ENCODE measurements at regions not wholly inside any gene's neighbourhood (a gene's known extent, or its start where the extent isn't known, plus 50 kb on each side); places are given as distances from the start of the nearest gene placed in this dataset.

DNA sequence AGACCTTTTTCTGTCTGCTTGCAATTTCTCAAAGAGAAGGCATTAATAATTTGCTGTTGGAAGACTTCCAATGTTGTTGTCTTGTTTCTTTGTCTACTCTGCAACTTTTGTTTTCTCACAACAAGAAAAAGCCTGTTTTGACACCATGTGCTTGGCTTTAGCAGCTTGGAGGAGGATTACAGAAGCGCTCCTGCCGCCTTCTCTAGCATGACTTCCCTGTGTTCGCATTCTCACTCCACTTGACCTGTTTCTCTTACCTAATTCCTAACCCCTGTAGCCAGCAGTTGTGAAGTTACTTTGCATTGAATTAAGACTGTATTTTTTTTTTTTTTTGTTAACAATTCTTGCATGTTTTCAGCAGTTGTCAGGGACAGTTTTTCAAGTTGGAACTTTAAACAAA lies 235.3 kb upstream of the GOLIM4 start:
- in situ Hi-C loops (cut with MboI; ENCODE audit: low pct_unique_long_range_greater_than_20kb, low sequenced_read_pairs): no loop called here
- DNase-seq: no peak

DNA sequence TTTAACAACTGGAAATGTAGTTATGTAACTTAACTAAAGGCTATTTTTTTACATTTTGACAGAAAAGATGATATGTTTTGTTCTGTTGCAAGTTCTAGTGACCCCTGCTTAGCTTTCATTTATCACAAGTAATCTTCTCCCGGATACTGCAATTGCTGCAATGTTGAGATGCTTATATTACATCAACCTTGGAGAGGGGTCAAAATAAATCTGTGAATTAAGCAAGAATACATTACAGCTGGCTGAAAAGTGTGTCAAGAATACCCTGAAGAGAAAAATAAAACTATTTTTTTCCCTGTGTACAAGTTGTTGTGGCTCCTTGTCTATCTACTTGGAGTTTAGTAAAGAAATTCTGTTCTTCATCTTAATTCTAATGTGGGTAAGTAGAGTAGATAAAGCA lies 232.1 kb upstream of the GOLIM4 start:
- DNase-seq: no peak
- in situ Hi-C loops (cut with MboI; ENCODE audit: low pct_unique_long_range_greater_than_20kb, low sequenced_read_pairs): no loop called here

DNA sequence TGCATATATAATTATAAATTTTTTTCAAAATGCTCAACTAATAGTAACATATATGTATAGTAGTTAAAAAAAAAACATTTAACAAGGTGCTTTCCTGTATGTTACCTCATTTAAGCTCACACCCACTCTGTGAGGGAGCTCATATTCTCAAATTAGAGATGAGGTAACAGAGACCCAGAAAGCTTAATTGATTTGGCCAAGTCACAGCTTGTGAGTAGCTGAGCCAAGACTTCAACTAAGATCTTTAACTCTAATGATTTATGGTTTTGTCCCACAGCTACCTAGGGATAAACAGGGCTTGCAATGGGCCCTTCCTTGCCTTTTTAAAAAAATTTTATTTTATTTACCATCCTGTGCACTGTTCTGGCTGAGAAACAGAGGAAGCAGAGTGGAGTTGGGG lies 230.0 kb upstream of the GOLIM4 start:
- DNase-seq: no peak
- in situ Hi-C loops (cut with MboI; ENCODE audit: low pct_unique_long_range_greater_than_20kb, low sequenced_read_pairs): no loop called here

DNA sequence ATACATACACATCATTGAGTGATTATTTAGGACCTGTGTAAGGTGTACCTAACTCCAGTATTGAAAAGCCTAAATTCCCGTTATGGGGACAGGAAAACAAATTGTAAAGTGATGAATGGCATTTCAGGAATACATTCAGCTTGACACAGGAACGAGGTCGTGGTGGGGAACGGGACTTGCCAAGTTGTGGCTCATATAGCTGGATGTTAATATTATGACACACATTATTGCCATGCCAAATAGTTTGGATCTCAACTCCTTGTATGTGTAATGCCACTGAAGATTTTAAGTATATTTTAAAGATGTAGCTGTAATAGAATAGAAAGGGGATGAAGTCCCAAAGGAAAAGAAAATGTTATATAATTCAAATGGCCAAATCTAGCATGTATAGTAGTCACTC lies 227.2 kb upstream of the GOLIM4 start:
- no peak for DNase-seq
- in situ Hi-C loops (cut with MboI; ENCODE audit: low pct_unique_long_range_greater_than_20kb, low sequenced_read_pairs): no loop called here

DNA sequence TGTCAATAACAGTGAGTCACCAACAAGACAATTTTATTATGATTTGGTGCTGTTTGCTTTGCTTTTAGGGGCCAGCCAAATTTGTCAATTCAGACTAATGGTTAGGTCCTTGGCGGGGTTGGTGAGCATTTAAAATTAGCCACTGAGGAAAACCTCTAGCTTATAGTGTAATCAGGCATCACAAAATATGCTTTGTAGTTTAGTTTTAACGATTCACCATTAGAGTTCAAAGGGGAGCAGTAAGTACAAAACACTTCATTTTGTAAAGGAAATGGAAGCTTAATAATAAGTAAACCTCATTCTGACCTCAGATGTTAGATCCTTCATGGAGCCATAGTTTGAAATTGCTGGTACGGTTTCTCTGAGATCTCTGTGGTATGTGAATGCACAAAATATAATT lies 218.4 kb upstream of the GOLIM4 start:
- no peak for DNase-seq
- in situ Hi-C loops (cut with MboI; ENCODE audit: low pct_unique_long_range_greater_than_20kb, low sequenced_read_pairs): no loop called here

DNA sequence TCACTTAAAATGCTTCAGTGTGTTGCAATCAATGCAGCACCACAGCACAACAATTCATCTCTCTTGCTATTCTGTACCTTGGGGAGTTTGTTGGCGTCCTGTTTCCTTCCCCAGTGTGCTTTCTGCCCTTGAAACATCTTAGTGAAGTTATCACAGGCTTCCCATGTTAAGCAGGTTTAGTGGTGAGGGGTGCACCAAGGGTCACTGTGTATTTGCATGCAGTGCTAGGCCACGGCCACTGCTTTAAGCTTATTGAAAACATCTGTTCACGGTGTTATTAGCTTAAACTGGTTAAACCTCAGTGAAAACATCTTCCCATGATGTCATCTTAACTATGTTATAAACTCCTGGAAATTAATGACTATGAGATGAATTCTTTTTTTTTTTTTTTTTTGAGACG lies 217.3 kb upstream of the GOLIM4 start:
- DNase-seq: no peak
- in situ Hi-C loops (cut with MboI; ENCODE audit: low pct_unique_long_range_greater_than_20kb, low sequenced_read_pairs): no loop called here

DNA sequence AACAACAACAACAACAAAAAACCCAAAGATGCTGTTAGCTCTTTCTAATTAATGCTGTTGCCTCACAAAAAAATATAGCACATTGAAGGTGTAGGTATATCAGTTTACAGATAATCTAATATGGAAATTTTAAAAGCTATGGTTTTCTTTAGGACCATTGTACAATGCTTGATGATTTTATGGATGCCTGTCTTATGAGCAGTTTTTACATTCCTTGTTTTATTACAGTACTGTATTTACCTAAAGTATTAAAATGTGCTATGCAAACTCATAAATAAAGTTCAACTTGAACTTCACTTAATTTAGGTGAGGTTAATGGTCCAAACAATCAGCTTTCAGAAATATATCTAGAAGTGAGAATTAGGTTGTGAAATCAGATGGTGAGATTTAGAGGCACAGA lies 212.2 kb upstream of the GOLIM4 start:
- in situ Hi-C loops (cut with MboI; ENCODE audit: low pct_unique_long_range_greater_than_20kb, low sequenced_read_pairs): no loop called here
- no peak for DNase-seq

DNA sequence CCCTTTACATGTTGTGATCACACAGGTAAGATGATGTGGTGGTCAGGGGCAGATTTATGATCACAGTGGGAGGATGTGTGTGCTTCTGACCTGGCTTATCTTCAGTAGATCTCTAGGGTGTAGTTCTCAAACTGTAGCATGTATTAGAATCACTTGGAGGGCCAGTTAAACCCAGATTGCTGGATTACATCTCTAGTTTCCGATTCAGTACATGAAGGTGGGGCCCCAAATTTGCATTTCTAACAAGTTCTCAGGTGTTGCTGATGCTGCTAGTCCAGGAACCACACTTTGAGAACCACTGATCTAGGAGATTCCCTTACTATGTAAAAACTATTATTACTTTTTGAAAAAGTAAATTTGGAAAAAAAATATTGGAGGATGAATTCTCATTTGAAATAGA lies 199.3 kb upstream of the GOLIM4 start:
- in situ Hi-C loops (cut with MboI; ENCODE audit: low pct_unique_long_range_greater_than_20kb, low sequenced_read_pairs): no loop called here
- DNase-seq: no peak

DNA sequence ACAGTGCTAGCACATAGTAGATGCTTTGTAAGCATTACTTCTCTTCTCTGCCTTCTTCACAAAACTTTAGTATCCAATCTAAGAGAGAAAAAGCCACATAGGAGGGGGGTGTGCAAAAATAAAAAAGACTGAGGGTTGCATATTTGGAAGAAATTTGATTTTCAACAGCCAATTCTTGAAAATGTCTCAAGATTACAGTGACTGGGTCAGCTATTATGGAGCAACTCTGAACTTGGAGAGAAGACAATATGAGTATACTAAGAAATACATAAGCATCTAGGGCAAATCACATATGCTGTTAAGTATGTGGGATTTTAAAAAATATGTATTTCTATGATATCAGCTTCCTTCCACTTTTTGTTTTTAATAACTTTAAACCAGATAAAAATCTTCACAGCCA lies 196.6 kb upstream of the GOLIM4 start:
- no peak for DNase-seq
- in situ Hi-C loops (cut with MboI; ENCODE audit: low pct_unique_long_range_greater_than_20kb, low sequenced_read_pairs): no loop called here

DNA sequence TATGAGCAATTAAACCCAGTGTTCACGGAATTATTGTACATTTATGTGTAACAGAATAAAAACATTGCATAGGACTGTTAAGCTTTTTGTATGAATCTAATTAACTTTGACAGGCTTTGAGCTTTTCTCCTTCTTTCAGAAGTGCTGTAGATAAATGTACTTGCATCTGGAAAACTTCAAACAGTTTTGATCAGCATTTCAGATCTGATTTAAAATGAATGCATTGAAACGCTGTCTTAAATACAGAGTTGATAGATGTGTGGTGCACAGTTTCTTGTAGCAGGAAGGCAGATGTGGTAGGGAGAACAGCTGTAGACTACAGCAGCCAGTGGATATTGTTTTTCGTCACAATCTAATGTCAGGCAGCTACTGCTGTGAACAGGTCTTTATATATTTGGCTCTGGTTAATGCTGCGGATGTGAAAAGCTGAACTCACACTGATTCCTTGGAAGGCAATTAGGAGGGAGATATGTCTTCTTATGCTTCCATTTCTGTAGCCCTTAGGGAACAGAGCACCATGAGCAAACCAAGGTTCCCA lies 193.8 kb upstream of the GOLIM4 start:
- no peak for DNase-seq
- in situ Hi-C loops (cut with MboI; ENCODE audit: low pct_unique_long_range_greater_than_20kb, low sequenced_read_pairs): no loop called here

DNA sequence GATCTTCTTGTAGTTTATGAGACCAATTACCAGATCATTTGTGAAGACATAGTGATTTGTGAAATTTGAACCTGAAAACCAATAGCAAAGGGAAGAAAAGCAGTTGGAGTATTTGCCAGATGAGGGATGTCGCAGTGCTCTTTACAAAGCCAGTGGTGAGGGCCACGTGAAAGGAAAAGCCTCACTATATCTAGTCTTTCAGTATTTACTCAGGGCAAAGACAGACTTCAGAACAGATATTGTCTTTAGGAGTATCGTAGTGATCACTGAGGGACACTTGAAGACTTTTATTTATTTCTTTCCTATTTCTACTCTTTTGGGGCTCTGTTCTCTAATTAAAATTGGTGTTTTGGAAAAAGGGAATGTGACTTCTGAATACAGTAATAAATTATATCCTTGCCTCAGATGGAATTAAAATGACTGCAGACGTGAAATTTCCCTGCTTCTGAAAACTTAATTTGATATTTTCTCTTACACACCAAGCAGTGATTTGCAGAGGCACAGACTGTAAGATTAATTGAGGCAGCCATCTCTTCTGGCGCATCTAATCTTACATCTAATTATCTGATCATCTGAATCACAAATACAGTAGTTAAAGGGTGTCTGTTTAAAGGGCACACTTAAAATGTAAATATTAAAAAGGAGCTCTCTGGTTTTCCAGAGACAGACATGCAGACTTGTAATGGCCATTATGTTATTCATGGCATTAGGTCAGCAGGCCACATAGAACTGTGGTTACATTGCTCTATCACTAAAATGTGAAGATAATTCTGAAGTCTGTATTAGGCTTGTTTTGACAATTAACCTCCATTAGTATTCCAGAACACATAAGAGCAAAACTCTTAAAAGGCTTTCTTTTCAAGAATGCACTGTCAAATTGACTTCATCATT lies 193.0 kb upstream of the GOLIM4 start:
- in situ Hi-C loops (cut with MboI; ENCODE audit: low pct_unique_long_range_greater_than_20kb, low sequenced_read_pairs): no loop called here
- no peak for DNase-seq

DNA sequence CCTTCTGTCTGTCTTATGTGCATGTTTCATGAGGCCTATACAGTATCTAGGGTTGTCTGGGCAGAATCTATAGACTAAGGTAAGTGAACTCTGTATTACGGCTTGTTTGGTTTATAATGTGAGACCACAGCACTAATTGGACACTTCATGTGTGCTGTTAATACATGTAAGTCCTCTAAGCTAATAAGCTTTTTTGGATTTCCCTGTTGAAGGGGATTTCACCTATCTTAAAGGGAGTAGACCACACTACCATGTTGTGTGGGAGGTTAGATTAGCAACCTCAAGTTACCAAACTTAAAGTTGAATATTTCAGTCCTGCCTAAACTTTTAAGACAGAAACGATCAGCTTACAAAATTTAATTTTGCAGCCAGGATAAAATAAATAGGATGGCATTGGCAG lies 189.8 kb upstream of the GOLIM4 start:
- no peak for DNase-seq
- in situ Hi-C loops (cut with MboI; ENCODE audit: low pct_unique_long_range_greater_than_20kb, low sequenced_read_pairs): no loop called here

DNA sequence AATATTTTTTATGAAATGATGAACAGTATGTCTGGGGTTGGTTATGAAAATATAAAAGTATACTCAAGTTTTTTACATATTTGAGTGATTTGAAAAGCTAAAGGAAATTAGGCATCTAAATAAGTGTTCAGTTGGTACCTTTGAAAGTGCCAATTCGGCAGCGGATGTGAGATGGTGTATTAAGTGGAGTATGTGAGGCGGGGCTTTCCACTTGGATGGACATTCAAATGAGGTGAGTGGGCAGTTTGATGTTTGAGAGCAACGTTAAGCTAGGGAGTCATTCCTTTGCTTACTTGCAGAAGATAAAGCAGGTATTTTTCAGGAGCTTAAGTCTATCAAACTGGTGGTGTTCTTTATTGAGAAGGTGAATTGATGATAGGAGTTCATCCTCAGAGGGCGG lies 189.0 kb upstream of the GOLIM4 start:
- in situ Hi-C loops (cut with MboI; ENCODE audit: low pct_unique_long_range_greater_than_20kb, low sequenced_read_pairs): no loop called here
- DNase-seq: no peak

DNA sequence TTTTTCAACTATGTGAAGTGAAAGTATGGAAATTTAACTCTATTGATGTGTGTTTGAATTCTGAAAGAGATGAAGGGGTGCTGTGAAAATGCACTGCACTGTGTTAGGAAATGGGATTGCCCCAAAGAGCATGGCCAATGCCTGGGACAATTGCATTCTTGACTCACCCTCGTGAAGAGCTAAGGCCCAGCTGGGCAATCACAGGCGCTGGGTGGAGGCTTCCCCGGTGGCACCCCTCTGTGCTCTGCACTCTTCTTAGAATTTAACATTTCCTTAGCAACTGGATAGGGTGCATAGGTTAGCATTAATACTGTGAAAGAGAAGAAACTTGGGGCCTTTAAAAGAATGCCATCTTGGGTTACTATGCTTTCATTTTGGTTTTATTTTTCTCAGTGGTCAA lies 179.9 kb upstream of the GOLIM4 start:
- no peak for DNase-seq
- in situ Hi-C loops (cut with MboI; ENCODE audit: low pct_unique_long_range_greater_than_20kb, low sequenced_read_pairs): no loop called here

DNA sequence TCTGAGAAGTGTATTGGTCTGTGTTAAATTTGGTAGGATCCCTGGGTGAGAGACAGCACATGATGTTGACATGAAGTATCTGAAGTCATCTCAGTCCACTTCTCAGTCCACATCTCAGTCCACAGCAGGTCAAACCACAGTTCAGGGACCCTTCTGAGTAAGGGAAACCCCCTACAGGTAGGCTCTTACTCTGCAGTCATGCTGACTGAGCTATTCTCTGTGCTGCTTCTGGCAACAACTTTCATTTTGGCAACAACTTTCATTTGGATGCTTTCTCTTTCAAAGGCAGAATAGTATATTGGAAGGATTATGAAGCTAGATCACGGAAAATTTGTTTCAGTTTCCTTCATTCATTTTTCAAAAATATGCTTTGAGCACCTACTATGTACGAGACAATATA lies 178.2 kb upstream of the GOLIM4 start:
- in situ Hi-C loops (cut with MboI; ENCODE audit: low pct_unique_long_range_greater_than_20kb, low sequenced_read_pairs): no loop called here
- no peak for DNase-seq

DNA sequence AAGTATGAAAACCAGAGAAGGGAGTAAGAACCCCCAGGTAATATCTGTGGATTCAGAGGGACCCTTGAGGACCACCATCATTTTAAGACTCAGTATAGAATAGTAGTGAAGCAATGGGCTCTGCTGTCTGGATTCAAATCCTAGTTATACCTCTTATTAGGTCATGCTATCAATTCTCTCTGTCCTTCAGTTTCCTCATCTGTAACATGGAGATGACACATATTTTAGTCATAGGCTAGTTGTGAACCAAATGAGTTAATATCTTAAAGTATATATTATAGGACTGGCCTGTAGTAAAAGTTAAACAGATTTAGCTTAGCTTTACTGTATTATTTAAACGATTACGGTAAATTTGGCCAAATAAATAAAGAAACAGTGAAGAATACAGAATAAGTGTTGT lies 177.3 kb upstream of the GOLIM4 start:
- no peak for DNase-seq
- in situ Hi-C loops (cut with MboI; ENCODE audit: low pct_unique_long_range_greater_than_20kb, low sequenced_read_pairs): no loop called here

DNA sequence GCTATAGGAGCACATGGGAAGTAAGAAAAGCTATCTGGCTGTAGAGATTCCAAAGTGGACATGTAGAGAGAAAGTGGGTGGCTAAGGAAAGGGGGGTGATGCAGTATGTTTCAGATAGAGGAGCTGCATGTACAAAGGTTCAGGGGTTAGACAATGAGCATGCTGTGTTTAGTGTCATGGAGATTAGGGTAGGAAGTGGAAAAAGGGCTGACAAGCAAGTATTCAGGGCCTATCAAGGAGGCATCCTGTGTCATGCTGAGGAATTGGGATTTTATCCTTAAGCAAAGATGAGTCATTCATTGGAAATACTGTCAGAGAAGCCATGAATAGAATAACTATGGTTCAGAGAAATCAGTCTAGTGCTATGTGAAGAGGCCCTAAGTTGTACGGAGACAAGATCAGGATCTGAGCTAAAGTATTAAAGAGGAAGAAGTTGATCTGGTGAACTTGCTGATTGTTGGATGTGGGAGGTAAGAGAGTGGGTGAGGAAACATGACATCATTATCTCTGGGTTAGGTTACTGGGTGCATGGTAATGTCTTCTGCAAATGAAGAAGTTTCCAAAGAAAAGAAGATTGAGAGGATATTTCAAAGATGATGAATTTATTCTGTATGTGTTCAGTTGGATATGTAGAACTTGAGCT lies 176.7 kb upstream of the GOLIM4 start:
- no peak for DNase-seq
- in situ Hi-C loops (cut with MboI; ENCODE audit: low pct_unique_long_range_greater_than_20kb, low sequenced_read_pairs): no loop called here

DNA sequence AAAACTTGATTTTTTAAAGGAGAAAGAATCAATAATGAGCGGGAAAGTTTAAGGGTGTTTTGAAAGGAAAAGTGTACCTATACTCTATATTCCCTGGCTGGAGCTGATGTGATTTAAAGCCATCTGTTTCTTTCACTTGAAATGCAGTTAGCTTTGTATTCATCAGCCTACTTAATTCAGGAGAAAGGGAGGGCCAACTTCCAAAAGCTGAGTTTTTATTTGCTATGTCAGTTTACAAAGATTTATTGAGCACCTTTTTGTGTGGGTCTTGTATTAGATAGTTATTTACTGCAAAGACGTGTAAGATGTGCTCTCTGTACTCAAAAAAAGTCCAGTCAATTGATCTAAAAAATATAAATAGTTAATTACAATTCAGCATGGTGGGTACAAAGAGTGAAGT lies 176.2 kb upstream of the GOLIM4 start:
- DNase-seq: no peak
- in situ Hi-C loops (cut with MboI; ENCODE audit: low pct_unique_long_range_greater_than_20kb, low sequenced_read_pairs): no loop called here

DNA sequence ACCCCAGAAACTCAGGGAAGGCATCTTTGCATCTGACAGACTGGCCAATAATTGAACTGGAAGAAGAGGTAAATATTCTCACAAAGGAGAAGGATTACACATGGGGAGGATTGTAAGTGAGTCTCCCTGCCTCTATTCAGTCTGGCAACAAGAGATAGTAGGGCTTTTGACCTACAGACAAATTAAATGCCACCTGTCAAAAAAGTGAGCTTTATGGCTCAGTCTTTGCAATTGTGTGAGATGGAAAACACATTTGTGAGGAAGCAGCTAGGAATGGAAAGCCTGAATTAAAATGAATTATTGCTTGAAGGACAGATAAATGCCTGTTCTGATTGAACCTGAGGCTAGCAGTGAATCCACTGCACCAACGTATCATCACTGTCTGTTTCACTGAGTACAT lies 173.3 kb upstream of the GOLIM4 start:
- in situ Hi-C loops (cut with MboI; ENCODE audit: low pct_unique_long_range_greater_than_20kb, low sequenced_read_pairs): no loop called here
- no peak for DNase-seq

DNA sequence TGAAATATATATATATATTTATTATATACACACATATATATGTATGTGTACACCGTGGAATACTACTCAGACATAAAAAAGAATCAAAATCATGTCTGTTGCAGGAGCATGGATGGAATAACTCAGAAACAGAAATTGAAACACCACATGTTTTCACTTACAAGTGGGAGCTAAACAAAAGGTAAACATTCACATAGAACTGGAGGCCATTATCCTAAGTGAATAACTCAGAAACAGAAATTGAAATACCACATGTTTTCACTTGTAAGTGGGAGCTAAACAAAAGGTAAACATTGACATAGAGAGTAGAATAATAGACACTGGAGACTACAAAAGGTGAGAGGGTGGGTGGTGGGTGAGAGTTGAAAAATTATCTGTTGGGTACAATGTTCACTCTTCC lies 171.5 kb upstream of the GOLIM4 start:
- in situ Hi-C loops (cut with MboI; ENCODE audit: low pct_unique_long_range_greater_than_20kb, low sequenced_read_pairs): no loop called here
- no peak for DNase-seq

DNA sequence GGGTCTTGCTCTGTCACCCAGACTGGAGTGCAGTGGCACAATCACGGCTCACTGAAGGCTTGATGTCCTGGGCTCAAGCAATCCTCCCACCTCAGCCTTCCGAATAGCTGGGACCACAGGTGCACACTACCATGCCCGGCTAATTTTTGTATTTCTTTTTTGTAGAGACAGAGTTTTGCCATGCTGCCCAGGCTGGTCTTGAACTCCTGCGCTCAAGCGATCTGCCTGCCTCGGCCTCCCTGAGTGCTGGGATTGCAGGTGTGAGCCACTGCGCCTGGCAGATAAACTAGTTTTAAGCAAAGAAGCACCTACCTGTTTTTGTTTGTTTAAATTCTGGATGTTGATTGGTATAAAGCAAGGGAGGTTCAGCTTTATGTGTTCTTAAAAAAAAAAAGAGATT lies 170.6 kb upstream of the GOLIM4 start:
- in situ Hi-C loops (cut with MboI; ENCODE audit: low pct_unique_long_range_greater_than_20kb, low sequenced_read_pairs): no loop called here

More for the DNA sequence above, 170.6 kb upstream of the GOLIM4 start:
- DNase-seq: no peak
